HG03457 (cell line): ENCODE measurements at regions not wholly inside any gene's neighbourhood (a gene's known extent, or its start where the extent isn't known, plus 50 kb on each side); places are given as distances from the start of the nearest gene placed in this dataset.
"Not testable (repeated sequence)": the region's sequence is repeated elsewhere in the genome, so short reads cannot be mapped to it uniquely, and the experiment has no call there.

Experiments used
- ATAC-seq: cut with Tn5 transposase; IDR thresholded peaks from one replicate; pipeline ENCODE4 v1.9.1; 2021; ENCODE audit warnings: moderate number of reproducible peaks; ENCODE audit not compliant: unreplicated experiment

GRCh38 chr12:83432176-83432719, 745.5 kb downstream of the TMTC2 start:
- no peak for ATAC-seq

- not testable (repeated sequence) for ATAC-seq
These were observed 741.0 kb downstream of the TMTC2 start for GRCh38 chr12:83427586-83428136.

- ATAC-seq = no peak
These were observed 728.3 kb downstream of the TMTC2 start for GRCh38 chr12:83414981-83415380.

GRCh38 chr12:83408851-83409250, 722.1 kb downstream of the TMTC2 start:
- ATAC-seq = no peak

- no peak for ATAC-seq
These were observed 721.4 kb downstream of the TMTC2 start for GRCh38 chr12:83408146-83408545.

GRCh38 chr12:83404521-83404920, 717.8 kb downstream of the TMTC2 start:
- no peak for ATAC-seq

- no peak for ATAC-seq
These were observed 703.5 kb downstream of the TMTC2 start for GRCh38 chr12:83390186-83390585.

GRCh38 chr12:83389237-83389996, 702.7 kb downstream of the TMTC2 start:
- ATAC-seq = no peak

- ATAC-seq = no peak
These were observed 701.8 kb downstream of the TMTC2 start for GRCh38 chr12:83388551-83388950.

- ATAC-seq = no peak
These were observed 700.0 kb downstream of the TMTC2 start for GRCh38 chr12:83386527-83387264.

GRCh38 chr12:83378186-83378727, 691.6 kb downstream of the TMTC2 start:
- ATAC-seq = no peak

- ATAC-seq = no peak
These were observed 678.6 kb downstream of the TMTC2 start for GRCh38 chr12:83365317-83365716.

- ATAC-seq = no peak
These were observed 674.8 kb downstream of the TMTC2 start for GRCh38 chr12:83361475-83361874.

GRCh38 chr12:83361071-83361470, 674.4 kb downstream of the TMTC2 start:
- no peak for ATAC-seq

- no peak for ATAC-seq
These were observed 663.4 kb downstream of the TMTC2 start for GRCh38 chr12:83349907-83350611.

- ATAC-seq = no peak
These were observed 659.6 kb downstream of the TMTC2 start for GRCh38 chr12:83346333-83346732.

GRCh38 chr12:83343767-83344166, 657.1 kb downstream of the TMTC2 start:
- ATAC-seq = no peak

GRCh38 chr12:83335748-83336147, 649.0 kb downstream of the TMTC2 start:
- ATAC-seq = no peak

GRCh38 chr12:83326666-83327065, 640.0 kb downstream of the TMTC2 start:
- ATAC-seq = no peak

- ATAC-seq = no peak
These were observed 637.2 kb downstream of the TMTC2 start for GRCh38 chr12:83323866-83324265.

GRCh38 chr12:83322809-83323208, 636.1 kb downstream of the TMTC2 start:
- ATAC-seq = no peak
